ENCODE measurements at regions not wholly inside any gene's neighbourhood (a gene's known extent, or its start where the extent isn't known, plus 50 kb on each side); places are given as distances from the start of the nearest gene placed in this dataset.
"Not testable (repeated sequence)": the region's sequence is repeated elsewhere in the genome, so short reads cannot be mapped to it uniquely, and the experiment has no call there.

GRCh38 chr4:137733174-137734141 is 201.2 kb upstream of the PCDH18 start:
- peak; percentile 24 for TF ChIP-seq CTCF (conservative IDR thresholded peaks at IDR 0.05; ENCODE audit: control insufficient read depth, insufficient read depth, low read depth, low read length)
- not testable (repeated sequence) for H3K4me3 ChIP-seq (ENCODE audit: control insufficient read depth, low read depth, low read length)
- peak; percentile 26 for DNase-seq (ENCODE audit: low read depth)

GRCh38 chr4:137722910-137723309 is 190.6 kb upstream of the PCDH18 start:
- TF ChIP-seq CTCF (conservative IDR thresholded peaks at IDR 0.05; ENCODE audit: control insufficient read depth, insufficient read depth, low read depth, low read length), result no peak
- H3K4me3 ChIP-seq (ENCODE audit: control insufficient read depth, low read depth, low read length), result no peak overlapping the region

GRCh38 chr4:137711502-137711901 is 179.2 kb upstream of the PCDH18 start:
- no peak overlapping the region for H3K4me3 ChIP-seq (ENCODE audit: control insufficient read depth, low read depth, low read length)
- no peak for DNase-seq (ENCODE audit: low read depth)
- TF ChIP-seq CTCF (conservative IDR thresholded peaks at IDR 0.05; ENCODE audit: control insufficient read depth, insufficient read depth, low read depth, low read length), result no peak

More at GRCh38 chr4:137722910-137723309, 190.6 kb upstream of the PCDH18 start:
- DNase-seq (ENCODE audit: low read depth), result no peak

GRCh38 chr4:137707626-137708025 is 175.3 kb upstream of the PCDH18 start:
- no peak overlapping the region for H3K4me3 ChIP-seq (ENCODE audit: control insufficient read depth, low read depth, low read length)
- TF ChIP-seq CTCF (conservative IDR thresholded peaks at IDR 0.05; ENCODE audit: control insufficient read depth, insufficient read depth, low read depth, low read length), result no peak

GRCh38 chr4:137707102-137707620 is 174.9 kb upstream of the PCDH18 start:
- no peak for DNase-seq (ENCODE audit: low read depth)
- no peak overlapping the region for H3K4me3 ChIP-seq (ENCODE audit: control insufficient read depth, low read depth, low read length)
- no peak for TF ChIP-seq CTCF (conservative IDR thresholded peaks at IDR 0.05; ENCODE audit: control insufficient read depth, insufficient read depth, low read depth, low read length)

More at GRCh38 chr4:137707626-137708025, 175.3 kb upstream of the PCDH18 start:
- peak; percentile 83 for DNase-seq (ENCODE audit: low read depth)

GRCh38 chr4:137705171-137705783 is 173.0 kb upstream of the PCDH18 start:
- TF ChIP-seq CTCF (conservative IDR thresholded peaks at IDR 0.05; ENCODE audit: control insufficient read depth, insufficient read depth, low read depth, low read length), result no peak
- peak; percentile 95 for DNase-seq (ENCODE audit: low read depth)
- no peak overlapping the region for H3K4me3 ChIP-seq (ENCODE audit: control insufficient read depth, low read depth, low read length)

All from fibroblast of mammary gland (primary cell).